ENCODE measurements at regions not wholly inside any gene's neighbourhood (a gene's known extent, or its start where the extent isn't known, plus 50 kb on each side); places are given as distances from the start of the nearest gene placed in this dataset.

GRCh38 chr12:132426349-132427173 lies 63.4 kb upstream of the FBRSL1 start:
- no peak for FAIRE-seq
- DNase-seq (ENCODE audit: low spot score): no peak

- DNase-seq (ENCODE audit: low spot score) (no peak), FAIRE-seq (no peak)
Measured at GRCh38 chr12:132424811-132425210, 65.1 kb upstream of the FBRSL1 start.

- FAIRE-seq (no peak), DNase-seq (ENCODE audit: low spot score) (no peak)
Measured at GRCh38 chr12:132423820-132424645, 65.9 kb upstream of the FBRSL1 start.

- DNase-seq (ENCODE audit: low spot score) (no peak), FAIRE-seq (no peak)
Measured at GRCh38 chr12:132423251-132423819, 66.6 kb upstream of the FBRSL1 start.

- DNase-seq (ENCODE audit: low spot score) (no peak), FAIRE-seq (no peak)
Measured at GRCh38 chr12:132422381-132423043, 67.4 kb upstream of the FBRSL1 start.

- DNase-seq (ENCODE audit: low spot score): no peak
- FAIRE-seq: no peak
Measured at GRCh38 chr12:132422040-132422380, 67.9 kb upstream of the FBRSL1 start.

GRCh38 chr12:132419631-132420246 lies 70.2 kb upstream of the FBRSL1 start:
- DNase-seq (ENCODE audit: low spot score) (no peak), FAIRE-seq (no peak)

- FAIRE-seq (no peak), DNase-seq (ENCODE audit: low spot score) (no peak)
Measured at GRCh38 chr12:132418393-132418925, 71.5 kb upstream of the FBRSL1 start.

GRCh38 chr12:132417741-132418140 lies 72.2 kb upstream of the FBRSL1 start:
- FAIRE-seq (no peak), DNase-seq (ENCODE audit: low spot score) (no peak)

GRCh38 chr12:132416827-132417226 lies 73.1 kb upstream of the FBRSL1 start:
- DNase-seq (ENCODE audit: low spot score) (no peak), FAIRE-seq (no peak)

GRCh38 chr12:132416121-132416673 lies 73.8 kb upstream of the FBRSL1 start:
- no peak for DNase-seq (ENCODE audit: low spot score)
- no peak for FAIRE-seq

GRCh38 chr12:132415327-132416120 lies 74.4 kb upstream of the FBRSL1 start:
- no peak for DNase-seq (ENCODE audit: low spot score)
- FAIRE-seq: no peak

- DNase-seq (ENCODE audit: low spot score) (peak; percentile 91), FAIRE-seq (no peak)
Measured at GRCh38 chr12:132414634-132415326, 75.2 kb upstream of the FBRSL1 start.

- no peak for DNase-seq (ENCODE audit: low spot score)
- FAIRE-seq: no peak
Measured at GRCh38 chr12:132413931-132414588, 75.9 kb upstream of the FBRSL1 start.

- FAIRE-seq (no peak), DNase-seq (ENCODE audit: low spot score) (no peak)
Measured at GRCh38 chr12:132411457-132411856, 78.5 kb upstream of the FBRSL1 start.

GRCh38 chr12:132410849-132411248 lies 79.1 kb upstream of the FBRSL1 start:
- DNase-seq (ENCODE audit: low spot score) (no peak), FAIRE-seq (no peak)

- DNase-seq (ENCODE audit: low spot score) (no peak), FAIRE-seq (no peak)
Measured at GRCh38 chr12:132410296-132410625, 79.7 kb upstream of the FBRSL1 start.

- DNase-seq (ENCODE audit: low spot score): no peak
- FAIRE-seq: no peak
Measured at GRCh38 chr12:132409495-132410295, 80.3 kb upstream of the FBRSL1 start.
